ENCODE measurements at regions not wholly inside any gene's neighbourhood (a gene's known extent, or its start where the extent isn't known, plus 50 kb on each side); places are given as distances from the start of the nearest gene placed in this dataset.

DNA sequence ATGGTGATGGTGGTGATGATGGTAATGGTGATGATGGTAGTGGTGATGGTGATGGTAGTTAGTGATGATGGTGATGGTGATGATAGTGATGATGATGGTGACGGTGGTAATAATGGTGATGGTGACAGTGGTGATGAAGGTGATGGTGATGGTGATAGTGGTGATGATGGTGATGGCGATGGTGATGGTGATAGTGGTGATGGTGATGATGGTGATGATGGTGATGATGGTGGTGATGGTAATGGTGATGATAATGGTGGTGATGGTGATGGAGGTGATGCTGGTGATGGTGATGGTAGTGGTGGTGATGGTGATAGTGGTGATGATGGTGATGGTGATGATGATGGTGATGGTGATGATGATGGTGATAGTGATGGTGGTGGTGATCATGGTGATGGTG is 148.7 kb upstream of the TNRC6C start:
- peaks cover 6% of the 10 kb centered on the region for H3K4me1 Mint-ChIP-seq
- no peak overlapping the region for H3K27ac Mint-ChIP-seq (ENCODE audit: unreplicated experiment)
- peaks cover 6% of the 10 kb centered on the region for H3K27me3 Mint-ChIP-seq (ENCODE audit: low read depth)

DNA sequence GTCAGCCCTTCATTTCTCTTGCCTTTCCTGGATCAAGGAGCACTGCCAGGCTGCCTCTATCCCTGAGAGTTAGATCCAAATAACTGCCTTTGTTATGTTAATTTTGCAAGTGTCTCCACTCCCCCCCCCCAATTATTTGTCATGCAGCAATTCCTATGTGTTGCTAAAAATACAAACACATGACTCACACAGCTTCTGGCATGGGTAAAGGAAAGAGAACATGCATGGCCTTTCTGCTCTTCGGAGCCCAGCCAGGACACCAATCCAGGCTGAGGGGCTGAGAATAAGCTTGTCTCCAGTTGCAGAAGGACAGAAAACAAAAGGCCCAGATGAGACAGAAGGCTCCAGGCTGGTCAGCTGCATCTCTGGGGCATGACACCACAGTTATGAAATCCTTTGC is 148.0 kb upstream of the TNRC6C start:
- no peak for DNase-seq (ENCODE audit: low read depth, low spot score)
- TF ChIP-seq, protein P1, sequence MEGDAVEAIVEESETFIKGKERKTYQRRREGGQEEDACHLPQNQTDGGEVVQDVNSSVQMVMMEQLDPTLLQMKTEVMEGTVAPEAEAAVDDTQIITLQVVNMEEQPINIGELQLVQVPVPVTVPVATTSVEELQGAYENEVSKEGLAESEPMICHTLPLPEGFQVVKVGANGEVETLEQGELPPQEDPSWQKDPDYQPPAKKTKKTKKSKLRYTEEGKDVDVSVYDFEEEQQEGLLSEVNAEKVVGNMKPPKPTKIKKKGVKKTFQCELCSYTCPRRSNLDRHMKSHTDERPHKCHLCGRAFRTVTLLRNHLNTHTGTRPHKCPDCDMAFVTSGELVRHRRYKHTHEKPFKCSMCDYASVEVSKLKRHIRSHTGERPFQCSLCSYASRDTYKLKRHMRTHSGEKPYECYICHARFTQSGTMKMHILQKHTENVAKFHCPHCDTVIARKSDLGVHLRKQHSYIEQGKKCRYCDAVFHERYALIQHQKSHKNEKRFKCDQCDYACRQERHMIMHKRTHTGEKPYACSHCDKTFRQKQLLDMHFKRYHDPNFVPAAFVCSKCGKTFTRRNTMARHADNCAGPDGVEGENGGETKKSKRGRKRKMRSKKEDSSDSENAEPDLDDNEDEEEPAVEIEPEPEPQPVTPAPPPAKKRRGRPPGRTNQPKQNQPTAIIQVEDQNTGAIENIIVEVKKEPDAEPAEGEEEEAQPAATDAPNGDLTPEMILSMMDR (conservative IDR thresholded peaks at IDR 0.05), result no peak
- Mint-ChIP-seq H3K9me3 (peaks cover 2% of the 10 kb centered on the region), H3K4me1 (peaks cover 6% of the 10 kb centered on the region), H3K36me3 (ENCODE audit: low read depth) (no peaks in the 10 kb centered on the region), H3K27me3 (ENCODE audit: low read depth) (peaks cover 2% of the 10 kb centered on the region), H3K27ac (ENCODE audit: unreplicated experiment) (no peak overlapping the region), H3K4me3 (no peak overlapping the region)

More for the DNA sequence above, 148.7 kb upstream of the TNRC6C start:
- Mint-ChIP-seq H3K36me3 (ENCODE audit: low read depth) (no peaks in the 10 kb centered on the region), H3K9me3 (peaks cover 2% of the 10 kb centered on the region), H3K4me3 (no peak overlapping the region)
- TF ChIP-seq, protein P1 (conservative IDR thresholded peaks at IDR 0.05), result no peak
- no peak for DNase-seq (ENCODE audit: low read depth, low spot score)

DNA sequence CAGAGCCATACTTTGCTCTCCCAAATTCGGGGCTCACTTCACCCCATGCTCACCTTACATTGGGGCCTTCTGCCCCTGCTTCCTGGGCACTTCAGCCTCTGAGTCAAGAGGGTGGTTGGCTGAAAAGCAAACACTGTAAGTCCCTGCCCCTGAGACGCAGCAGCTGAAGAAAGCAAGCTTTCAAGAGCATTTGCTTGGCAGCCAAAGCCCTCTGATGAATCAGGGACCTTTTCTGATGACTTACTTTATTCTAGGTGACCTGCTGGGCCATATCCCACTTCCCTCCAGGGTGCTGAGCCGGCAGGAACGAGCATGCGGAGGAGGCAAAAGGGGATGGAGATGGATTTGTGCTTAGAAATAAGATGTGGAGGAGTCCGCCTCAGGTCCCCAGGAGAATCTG is 147.0 kb upstream of the TNRC6C start:
- Mint-ChIP-seq H3K9me3 (peaks cover 2% of the 10 kb centered on the region), H3K27ac (ENCODE audit: unreplicated experiment) (no peak overlapping the region), H3K27me3 (ENCODE audit: low read depth) (peaks cover 2% of the 10 kb centered on the region), H3K4me3 (no peak overlapping the region), H3K36me3 (ENCODE audit: low read depth) (no peaks in the 10 kb centered on the region), H3K4me1 (peaks cover 6% of the 10 kb centered on the region)
- TF ChIP-seq, protein P1 (conservative IDR thresholded peaks at IDR 0.05), result no peak
- no peak for DNase-seq (ENCODE audit: low read depth, low spot score)

DNA sequence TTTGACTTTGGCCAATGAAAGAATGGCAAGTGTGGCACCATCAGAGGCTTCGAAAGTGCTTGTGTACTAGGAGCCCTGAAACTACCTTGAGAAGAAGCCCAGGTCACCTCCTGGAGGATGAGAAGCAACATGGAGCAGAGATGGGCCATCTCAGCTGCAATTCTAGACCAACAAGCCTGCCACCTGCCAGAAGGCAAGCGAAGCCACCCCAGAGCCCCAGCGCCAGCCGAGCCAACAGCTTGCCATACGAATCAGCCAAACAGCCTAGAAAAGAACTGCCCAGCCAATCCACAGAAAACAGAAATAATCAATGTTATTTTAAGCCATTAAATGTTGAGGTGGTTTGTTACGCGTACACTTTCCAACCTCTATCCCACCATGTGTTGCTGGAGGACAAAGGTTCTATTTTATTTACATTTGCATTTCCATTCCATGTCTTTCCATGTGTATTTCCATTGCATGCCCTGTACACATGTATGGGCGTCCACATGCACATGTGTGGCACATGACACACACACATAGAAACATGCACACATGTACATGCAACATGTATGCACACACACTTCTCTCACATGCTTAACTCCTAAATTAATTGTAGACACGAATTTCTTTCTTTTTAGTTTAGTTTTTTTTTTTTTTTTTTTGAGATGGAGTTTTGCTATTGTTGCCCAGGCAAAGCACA is 144.3 kb upstream of the TNRC6C start:
- Mint-ChIP-seq H3K4me3 (no peak overlapping the region), H3K27ac (ENCODE audit: unreplicated experiment) (no peak overlapping the region), H3K36me3 (ENCODE audit: low read depth) (no peaks in the 10 kb centered on the region), H3K4me1 (peaks cover 6% of the 10 kb centered on the region), H3K9me3 (no peaks in the 10 kb centered on the region), H3K27me3 (ENCODE audit: low read depth) (peaks cover 2% of the 10 kb centered on the region)
- DNase-seq (ENCODE audit: low read depth, low spot score), result no peak
- TF ChIP-seq, protein P1 (conservative IDR thresholded peaks at IDR 0.05), result no peak

GRCh38 chr17:77815127-77815905 is 143.2 kb upstream of the TNRC6C start:
- Mint-ChIP-seq H3K36me3 (ENCODE audit: low read depth) (no peaks in the 10 kb centered on the region), H3K9me3 (no peaks in the 10 kb centered on the region), H3K4me1 (peaks cover 6% of the 10 kb centered on the region), H3K4me3 (no peak overlapping the region), H3K27me3 (ENCODE audit: low read depth) (peaks cover 2% of the 10 kb centered on the region), H3K27ac (ENCODE audit: unreplicated experiment) (no peak overlapping the region)
- DNase-seq (ENCODE audit: low read depth, low spot score), result no peak
- TF ChIP-seq, protein P1 (conservative IDR thresholded peaks at IDR 0.05), result no peak

All from neural crest cell (in vitro differentiated cells).